ENCODE measurements at regions not wholly inside any gene's neighbourhood (a gene's known extent, or its start where the extent isn't known, plus 50 kb on each side); places are given as distances from the start of the nearest gene placed in this dataset.

GRCh38 chr16:55271945-55272513, 52.0 kb upstream of the IRX6 start:
- DNase-seq (ENCODE audit: low spot score) = no peak

- DNase-seq (ENCODE audit: low spot score) = no peak
Measured at GRCh38 chr16:55272744-55273143, 51.3 kb upstream of the IRX6 start.

GRCh38 chr16:55273356-55273755, 50.6 kb upstream of the IRX6 start:
- no peak for DNase-seq (ENCODE audit: low spot score)

GRCh38 chr16:55273959-55274358, 50.0 kb upstream of the IRX6 start:
- DNase-seq (ENCODE audit: low spot score) = no peak

Data from CD4-positive, alpha-beta T cell treated with Interleukin-2 at 100 ng/mL for 4 hours (primary cell).